ENCODE measurements at regions not wholly inside any gene's neighbourhood (a gene's known extent, or its start where the extent isn't known, plus 50 kb on each side); places are given as distances from the start of the nearest gene placed in this dataset.

DNA sequence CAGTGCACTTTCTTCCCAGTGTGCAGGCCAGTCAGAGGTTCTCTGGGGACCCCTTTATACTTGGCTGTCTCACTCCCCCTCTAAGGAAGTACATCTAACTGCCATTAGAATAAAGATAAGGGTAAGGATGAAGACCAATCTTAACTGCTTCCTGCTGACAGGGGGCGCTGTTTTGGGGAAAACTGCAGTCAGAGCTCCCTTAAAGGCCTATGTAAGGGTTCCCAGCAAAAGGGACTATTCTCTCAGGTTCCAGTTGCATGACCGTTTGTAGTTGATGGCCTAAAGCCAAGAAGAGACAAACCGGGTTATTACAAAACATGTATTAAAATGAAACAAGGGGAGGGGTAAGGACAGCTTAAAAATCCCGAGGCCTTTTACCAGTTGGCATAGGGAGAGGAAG lies 115.6 kb upstream of the SPIN4 start:
- Histone ChIP-seq H3K27me3 (ENCODE audit: control insufficient read depth, insufficient read depth, low read length) (no peaks in the 10 kb centered on the region), H3K4me1 (ENCODE audit: control insufficient read depth, insufficient read depth, low read length) (no peaks in the 10 kb centered on the region), H3K4me2 (ENCODE audit: low read length) (no peak overlapping the region), H3K36me3 (ENCODE audit: insufficient read depth, low read length) (no peaks in the 10 kb centered on the region), H3K4me3 (ENCODE audit: low read length) (no peak overlapping the region), H3K9me3 (replicated peaks; ENCODE audit: low read length) (no peaks in the 10 kb centered on the region), H3K9ac (ENCODE audit: low read depth, low read length) (no peak overlapping the region)

DNA sequence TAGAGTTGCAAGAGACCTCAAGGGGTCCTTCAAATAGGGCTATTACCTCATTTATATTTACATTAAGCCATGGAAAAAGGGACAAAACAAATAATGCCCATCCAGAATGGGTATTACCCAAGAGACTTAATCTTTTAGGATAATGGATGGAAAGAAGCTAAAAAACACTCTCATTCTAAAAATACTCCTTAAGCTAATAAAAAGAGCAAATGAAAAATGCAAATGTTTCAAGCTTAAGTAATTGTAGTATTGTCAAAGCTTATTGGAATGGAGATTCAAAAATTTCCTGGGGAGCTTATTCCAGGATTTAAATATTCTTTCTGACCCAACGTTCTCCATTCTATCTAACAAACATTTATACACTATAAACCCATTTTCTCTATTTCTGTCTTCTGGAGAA lies 107.8 kb upstream of the SPIN4 start:
- Histone ChIP-seq H3K4me3 (ENCODE audit: low read length) (no peak overlapping the region), H3K27me3 (ENCODE audit: control insufficient read depth, insufficient read depth, low read length) (no peaks in the 10 kb centered on the region)

DNA sequence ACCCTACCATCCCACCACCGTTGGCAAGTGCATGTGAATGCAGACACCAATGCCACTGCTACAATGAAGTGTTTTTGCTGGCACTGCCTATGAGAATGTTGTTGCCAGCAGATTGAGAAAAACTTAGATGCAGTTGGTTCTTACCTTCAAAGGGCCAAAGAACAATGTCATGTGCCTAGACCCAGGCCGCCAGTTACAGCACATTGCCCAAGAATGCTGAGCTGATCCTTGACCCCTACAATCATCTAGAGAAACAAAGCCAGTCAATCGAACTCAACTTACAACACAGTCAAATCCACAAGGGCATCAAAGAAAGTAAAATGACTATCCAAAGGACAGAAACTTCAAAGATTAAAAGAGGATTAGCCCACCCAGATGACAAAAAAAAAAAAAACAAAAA lies 102.4 kb upstream of the SPIN4 start:
- H3K4me2 ChIP-seq (ENCODE audit: low read length): no peak overlapping the region
- no peak overlapping the region for H3K4me3 ChIP-seq (ENCODE audit: low read length)
- H3K36me3 ChIP-seq (ENCODE audit: insufficient read depth, low read length): no peaks in the 10 kb centered on the region
- H3K9me3 ChIP-seq (replicated peaks; ENCODE audit: low read length): no peaks in the 10 kb centered on the region
- H3K9ac ChIP-seq (ENCODE audit: low read depth, low read length): no peak overlapping the region
- no peaks in the 10 kb centered on the region for H3K27me3 ChIP-seq (ENCODE audit: control insufficient read depth, insufficient read depth, low read length)
- H3K4me1 ChIP-seq (ENCODE audit: control insufficient read depth, insufficient read depth, low read length): no peaks in the 10 kb centered on the region

More for the DNA sequence above, 107.8 kb upstream of the SPIN4 start:
- Histone ChIP-seq H3K9ac (ENCODE audit: low read depth, low read length) (no peak overlapping the region), H3K9me3 (replicated peaks; ENCODE audit: low read length) (no peaks in the 10 kb centered on the region), H3K4me1 (ENCODE audit: control insufficient read depth, insufficient read depth, low read length) (no peaks in the 10 kb centered on the region), H3K36me3 (ENCODE audit: insufficient read depth, low read length) (no peaks in the 10 kb centered on the region), H3K4me2 (ENCODE audit: low read length) (no peak overlapping the region)

DNA sequence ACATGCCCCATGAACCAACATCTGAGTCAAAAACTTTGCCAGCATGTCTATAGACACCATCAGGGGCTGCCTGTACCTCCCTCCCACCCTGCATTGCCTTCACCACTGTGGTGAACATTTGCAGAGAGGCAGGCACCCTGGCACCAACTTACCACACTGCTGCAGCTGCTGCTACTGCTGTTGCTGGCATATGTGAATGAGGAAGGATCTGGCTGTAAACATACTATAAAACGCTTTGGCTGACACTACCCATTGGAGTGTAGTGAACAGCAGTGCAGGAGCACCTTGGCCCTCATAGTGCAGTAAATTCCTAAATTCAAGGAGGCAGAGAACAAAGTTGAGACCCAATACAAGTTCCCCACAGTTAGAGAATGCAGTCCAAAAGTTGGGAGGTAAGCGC lies 90.6 kb upstream of the SPIN4 start:
- Histone ChIP-seq H3K27me3 (ENCODE audit: control insufficient read depth, insufficient read depth, low read length) (no peaks in the 10 kb centered on the region), H3K4me3 (ENCODE audit: low read length) (no peak overlapping the region), H3K9me3 (replicated peaks; ENCODE audit: low read length) (no peaks in the 10 kb centered on the region), H3K9ac (ENCODE audit: low read depth, low read length) (no peak overlapping the region), H3K36me3 (ENCODE audit: insufficient read depth, low read length) (no peaks in the 10 kb centered on the region), H3K4me2 (ENCODE audit: low read length) (no peak overlapping the region), H3K4me1 (ENCODE audit: control insufficient read depth, insufficient read depth, low read length) (no peaks in the 10 kb centered on the region)

DNA sequence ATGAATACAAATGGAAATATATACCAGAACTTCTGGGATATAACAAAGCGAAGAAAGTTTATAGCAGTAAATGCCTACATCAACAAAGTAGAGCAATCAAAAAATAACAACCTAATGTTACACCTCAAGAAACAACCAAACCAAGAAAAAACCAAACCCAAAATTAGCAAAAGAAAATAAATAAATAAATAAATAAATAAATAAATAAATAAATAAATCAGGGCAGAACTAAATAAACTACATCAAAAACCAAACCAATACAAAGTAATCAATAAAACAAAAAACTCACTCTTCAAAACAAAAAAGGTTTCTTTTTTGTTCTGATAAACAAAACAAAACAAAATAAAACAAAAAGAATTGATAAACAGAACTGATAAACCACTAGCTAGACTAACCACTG lies 88.4 kb upstream of the SPIN4 start:
- no peaks in the 10 kb centered on the region for H3K9me3 ChIP-seq (replicated peaks; ENCODE audit: low read length)
- H3K4me3 ChIP-seq (ENCODE audit: low read length): no peak overlapping the region
- H3K9ac ChIP-seq (ENCODE audit: low read depth, low read length): no peak overlapping the region
- no peaks in the 10 kb centered on the region for H3K4me1 ChIP-seq (ENCODE audit: control insufficient read depth, insufficient read depth, low read length)
- H3K36me3 ChIP-seq (ENCODE audit: insufficient read depth, low read length): no peaks in the 10 kb centered on the region
- no peaks in the 10 kb centered on the region for H3K27me3 ChIP-seq (ENCODE audit: control insufficient read depth, insufficient read depth, low read length)
- H3K4me2 ChIP-seq (ENCODE audit: low read length): no peak overlapping the region

- no peak overlapping the region for H3K9ac ChIP-seq (ENCODE audit: low read depth, low read length)
- no peaks in the 10 kb centered on the region for H3K4me1 ChIP-seq (ENCODE audit: control insufficient read depth, insufficient read depth, low read length)
- no peak overlapping the region for H3K4me2 ChIP-seq (ENCODE audit: low read length)
- no peaks in the 10 kb centered on the region for H3K9me3 ChIP-seq (replicated peaks; ENCODE audit: low read length)
- no peaks in the 10 kb centered on the region for H3K36me3 ChIP-seq (ENCODE audit: insufficient read depth, low read length)
- no peaks in the 10 kb centered on the region for H3K27me3 ChIP-seq (ENCODE audit: control insufficient read depth, insufficient read depth, low read length)
- H3K4me3 ChIP-seq (ENCODE audit: low read length): no peak overlapping the region
Measured at GRCh38 chrX:63436865-63437264, 85.7 kb upstream of the SPIN4 start.

- H3K36me3 ChIP-seq (ENCODE audit: insufficient read depth, low read length): no peaks in the 10 kb centered on the region
- no peaks in the 10 kb centered on the region for H3K4me1 ChIP-seq (ENCODE audit: control insufficient read depth, insufficient read depth, low read length)
- no peaks in the 10 kb centered on the region for H3K27me3 ChIP-seq (ENCODE audit: control insufficient read depth, insufficient read depth, low read length)
- H3K4me2 ChIP-seq (ENCODE audit: low read length): no peak overlapping the region
- no peak overlapping the region for H3K4me3 ChIP-seq (ENCODE audit: low read length)
- no peak overlapping the region for H3K9ac ChIP-seq (ENCODE audit: low read depth, low read length)
- no peaks in the 10 kb centered on the region for H3K9me3 ChIP-seq (replicated peaks; ENCODE audit: low read length)
Measured at GRCh38 chrX:63434665-63435064, 83.5 kb upstream of the SPIN4 start.

- Histone ChIP-seq H3K9me3 (replicated peaks; ENCODE audit: low read length) (no peaks in the 10 kb centered on the region), H3K4me2 (ENCODE audit: low read length) (no peak overlapping the region), H3K4me1 (ENCODE audit: control insufficient read depth, insufficient read depth, low read length) (no peaks in the 10 kb centered on the region), H3K27me3 (ENCODE audit: control insufficient read depth, insufficient read depth, low read length) (no peaks in the 10 kb centered on the region), H3K4me3 (ENCODE audit: low read length) (no peak overlapping the region), H3K9ac (ENCODE audit: low read depth, low read length) (no peak overlapping the region), H3K36me3 (ENCODE audit: insufficient read depth, low read length) (no peaks in the 10 kb centered on the region)
Measured at GRCh38 chrX:63434206-63434605, 83.1 kb upstream of the SPIN4 start.

- Histone ChIP-seq H3K9ac (ENCODE audit: low read depth, low read length) (no peak overlapping the region), H3K9me3 (replicated peaks; ENCODE audit: low read length) (no peaks in the 10 kb centered on the region), H3K4me2 (ENCODE audit: low read length) (no peak overlapping the region), H3K36me3 (ENCODE audit: insufficient read depth, low read length) (peaks cover 4% of the 10 kb centered on the region), H3K4me3 (ENCODE audit: low read length) (no peak overlapping the region), H3K27me3 (ENCODE audit: control insufficient read depth, insufficient read depth, low read length) (no peaks in the 10 kb centered on the region), H3K4me1 (ENCODE audit: control insufficient read depth, insufficient read depth, low read length) (no peaks in the 10 kb centered on the region)
Measured at GRCh38 chrX:63430026-63430425, 78.9 kb upstream of the SPIN4 start.

GRCh38 chrX:63428348-63428747 lies 77.2 kb upstream of the SPIN4 start:
- Histone ChIP-seq H3K4me3 (ENCODE audit: low read length) (no peak overlapping the region), H3K4me1 (ENCODE audit: control insufficient read depth, insufficient read depth, low read length) (no peaks in the 10 kb centered on the region), H3K4me2 (ENCODE audit: low read length) (no peak overlapping the region), H3K27me3 (ENCODE audit: control insufficient read depth, insufficient read depth, low read length) (no peaks in the 10 kb centered on the region), H3K9me3 (replicated peaks; ENCODE audit: low read length) (no peaks in the 10 kb centered on the region), H3K36me3 (ENCODE audit: insufficient read depth, low read length) (peaks cover 4% of the 10 kb centered on the region), H3K9ac (ENCODE audit: low read depth, low read length) (no peak overlapping the region)

GRCh38 chrX:63426519-63426918 lies 75.4 kb upstream of the SPIN4 start:
- H3K4me3 ChIP-seq (ENCODE audit: low read length): no peak overlapping the region
- no peaks in the 10 kb centered on the region for H3K9me3 ChIP-seq (replicated peaks; ENCODE audit: low read length)
- no peak overlapping the region for H3K4me2 ChIP-seq (ENCODE audit: low read length)
- no peaks in the 10 kb centered on the region for H3K4me1 ChIP-seq (ENCODE audit: control insufficient read depth, insufficient read depth, low read length)
- no peaks in the 10 kb centered on the region for H3K27me3 ChIP-seq (ENCODE audit: control insufficient read depth, insufficient read depth, low read length)
- peaks cover 4% of the 10 kb centered on the region for H3K36me3 ChIP-seq (ENCODE audit: insufficient read depth, low read length)
- no peak overlapping the region for H3K9ac ChIP-seq (ENCODE audit: low read depth, low read length)

DNA sequence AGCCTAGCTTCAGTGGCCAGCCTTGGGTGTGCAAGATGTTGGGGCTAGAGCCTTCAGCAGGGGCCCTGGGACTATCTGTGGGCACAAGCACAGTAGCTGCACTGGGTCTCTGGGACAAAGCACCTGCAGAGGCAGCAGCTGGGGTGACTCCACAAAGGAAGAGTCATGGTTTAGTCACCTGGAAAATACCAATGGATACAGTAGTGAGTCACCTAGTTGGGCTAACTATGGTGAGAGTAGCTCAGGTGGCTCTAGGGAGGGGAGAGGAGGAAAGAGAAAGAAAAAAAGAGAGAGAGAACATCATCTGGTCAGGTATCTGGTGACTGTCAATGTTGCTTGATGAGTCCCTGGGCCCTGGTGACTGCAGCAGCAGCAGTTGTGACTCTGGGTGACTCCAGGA lies 72.9 kb upstream of the SPIN4 start:
- H3K9me3 ChIP-seq (replicated peaks; ENCODE audit: low read length): no peaks in the 10 kb centered on the region
- H3K27me3 ChIP-seq (ENCODE audit: control insufficient read depth, insufficient read depth, low read length): no peaks in the 10 kb centered on the region
- no peak overlapping the region for H3K9ac ChIP-seq (ENCODE audit: low read depth, low read length)
- no peaks in the 10 kb centered on the region for H3K4me1 ChIP-seq (ENCODE audit: control insufficient read depth, insufficient read depth, low read length)
- H3K4me3 ChIP-seq (ENCODE audit: low read length): no peak overlapping the region
- no peak overlapping the region for H3K4me2 ChIP-seq (ENCODE audit: low read length)
- peaks cover 4% of the 10 kb centered on the region for H3K36me3 ChIP-seq (ENCODE audit: insufficient read depth, low read length)
